SKM-1 treated with dmso at 0.1 percent for 144 hours (cell line): ENCODE measurements at regions not wholly inside any gene's neighbourhood (a gene's known extent, or its start where the extent isn't known, plus 50 kb on each side); places are given as distances from the start of the nearest gene placed in this dataset.

Experiments used
- DNase-seq: peaks from one replicate; lab custom pipeline; 2025; ENCODE audit not compliant: unreplicated experiment; lab: John Stamatoyannopoulos, UW

DNA sequence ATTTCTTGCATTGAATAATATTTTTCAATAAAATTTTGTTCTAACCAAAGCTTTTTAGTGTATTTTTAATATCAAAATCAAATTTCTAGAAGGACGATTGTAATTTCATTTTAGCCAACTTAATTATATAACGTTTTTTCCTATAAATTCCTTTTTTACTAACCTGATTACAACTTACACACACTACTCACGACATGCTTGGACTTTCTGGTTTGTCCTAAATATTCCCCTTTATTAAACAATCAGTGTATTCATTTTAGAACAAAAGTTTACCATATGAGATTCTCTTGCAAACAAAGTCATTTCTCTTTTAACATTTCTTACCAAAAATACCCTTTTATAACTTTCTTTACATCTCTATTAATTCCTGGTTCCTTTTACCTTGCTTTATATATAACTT, 173.7 kb downstream of the PWWP3B start:
- DNase-seq, result no peak

DNA sequence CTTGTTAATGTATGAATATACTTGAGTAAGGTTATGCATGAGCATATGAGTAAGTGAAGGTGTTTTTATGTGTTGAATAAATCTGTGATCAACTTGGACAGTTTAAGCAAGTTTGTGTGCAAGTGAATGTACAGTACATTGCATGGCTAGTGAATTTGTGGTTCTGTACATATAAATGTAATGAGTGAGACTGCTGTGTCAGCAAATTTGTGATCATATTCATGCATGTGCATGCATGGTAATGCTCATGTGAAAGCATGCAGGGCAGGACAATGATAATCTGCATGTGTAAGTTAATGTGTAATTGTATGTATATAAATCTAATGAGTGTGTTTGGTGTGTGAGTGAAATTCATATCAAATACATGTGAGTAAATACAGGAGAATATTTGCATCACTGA, 188.5 kb downstream of the PWWP3B start:
- no peak for DNase-seq

DNA sequence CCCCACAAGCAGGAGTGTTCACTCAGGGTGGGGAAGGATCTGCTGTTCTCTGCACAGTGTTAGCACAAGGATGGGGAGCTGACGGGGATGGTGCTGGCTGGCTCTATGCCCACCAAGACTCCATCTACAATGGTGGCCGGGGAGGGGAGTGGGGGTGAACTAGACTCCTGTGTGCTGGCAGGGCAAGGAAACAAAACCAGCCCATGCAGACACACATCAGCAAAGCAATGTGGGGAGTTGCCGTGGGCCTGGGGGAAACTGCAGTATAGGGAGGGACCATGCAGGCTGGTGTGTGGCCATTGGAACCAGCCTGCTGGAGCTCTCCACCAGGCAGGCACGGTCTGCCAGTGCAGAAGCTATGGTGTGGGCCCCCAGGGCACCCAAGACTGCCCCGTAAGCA, 195.1 kb downstream of the PWWP3B start:
- no peak for DNase-seq

GRCh38 chrX:106378616-106379015, 210.5 kb downstream of the PWWP3B start:
- DNase-seq, result no peak

DNA sequence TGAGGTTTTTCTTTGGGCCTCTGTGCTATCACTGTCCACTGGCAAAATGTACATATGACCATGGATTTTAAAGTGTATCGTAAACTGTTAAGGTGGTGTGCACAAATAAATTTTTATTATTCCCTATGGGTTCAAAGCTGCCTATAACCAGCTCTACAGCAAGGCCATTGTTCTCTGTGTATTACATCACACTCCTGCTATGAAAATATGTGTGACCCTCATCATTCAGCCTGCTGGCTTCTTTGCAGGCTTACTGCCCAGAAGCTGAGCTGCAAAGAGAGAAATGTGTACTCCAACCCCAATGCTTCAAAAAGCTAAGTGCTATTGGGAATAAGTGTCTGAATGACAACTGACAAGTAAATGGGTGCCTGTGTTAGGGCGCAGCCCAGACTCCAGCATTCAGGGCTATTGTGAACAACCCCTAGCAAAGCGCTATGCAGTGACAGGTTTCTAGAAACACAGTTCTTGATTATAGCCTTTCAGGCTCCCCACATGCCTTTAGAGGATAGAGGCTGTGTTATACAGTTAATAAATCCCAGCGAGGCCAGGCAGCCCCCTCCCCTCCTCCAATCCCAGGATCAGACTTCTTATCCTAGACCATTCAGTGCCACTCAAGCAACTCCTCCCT, 220.4 kb upstream of the RADX start:
- DNase-seq, result no peak

GRCh38 chrX:106392346-106392745, 219.4 kb upstream of the RADX start:
- no peak for DNase-seq

DNA sequence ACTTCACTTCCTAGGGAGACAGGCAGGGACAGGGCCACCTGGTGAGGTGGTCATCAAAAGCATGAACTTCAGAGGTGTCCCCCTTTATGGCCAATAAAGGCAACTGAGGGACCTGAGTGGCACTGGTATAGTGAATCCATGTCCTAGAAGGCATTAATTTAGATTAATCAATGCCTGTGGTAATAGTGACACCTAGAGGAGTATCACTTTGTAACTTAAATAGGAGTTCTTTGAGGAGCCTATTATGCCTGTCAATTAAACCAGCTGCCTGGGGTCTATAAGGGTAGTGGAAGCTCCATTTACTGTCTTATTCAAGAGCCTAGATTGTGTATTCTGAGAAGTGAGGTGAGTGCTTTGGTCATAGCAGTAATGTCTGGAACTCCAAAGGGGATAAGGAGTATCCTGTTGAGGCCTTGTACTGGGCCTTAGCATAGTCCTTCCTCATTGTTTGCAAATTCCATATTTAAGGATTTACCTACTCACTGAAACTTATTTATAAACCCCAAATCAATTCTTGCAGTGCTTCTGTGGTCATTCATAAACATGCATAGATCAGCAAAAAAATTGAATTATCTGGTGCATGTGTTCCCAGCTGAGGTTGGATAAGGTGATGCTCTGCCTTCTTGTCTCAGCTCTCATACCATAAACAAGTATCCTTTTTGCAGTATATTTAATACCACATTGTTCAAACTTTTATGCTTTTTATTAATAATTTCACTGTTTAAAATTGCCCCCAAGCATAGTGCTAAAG, 213.8 kb upstream of the RADX start:
- no peak for DNase-seq

- no peak for DNase-seq
These were observed 209.7 kb upstream of the RADX start for GRCh38 chrX:106401965-106402559.

DNA sequence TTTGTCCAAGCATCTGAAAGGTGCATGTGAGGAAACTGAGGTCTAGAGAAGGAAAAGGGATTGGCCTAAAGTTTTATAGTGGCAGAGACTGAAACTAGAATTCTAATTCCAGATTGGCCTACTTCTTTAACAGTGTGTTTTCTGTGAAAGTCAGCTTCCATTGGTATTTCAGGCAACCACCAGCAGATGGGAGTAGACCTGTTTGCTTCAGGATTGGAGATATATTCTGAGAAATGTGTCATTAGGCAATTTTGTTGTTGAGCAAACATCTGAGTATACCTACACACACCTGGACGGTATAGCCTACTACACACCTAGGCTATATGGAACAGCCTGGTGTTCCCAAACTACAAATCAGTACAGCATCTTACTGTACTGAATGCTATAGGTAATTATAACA, 207.3 kb upstream of the RADX start:
- no peak for DNase-seq

GRCh38 chrX:106415276-106415895, 196.4 kb upstream of the RADX start:
- DNase-seq, result no peak

GRCh38 chrX:106436691-106437090, 175.1 kb upstream of the RADX start:
- DNase-seq, result no peak

DNA sequence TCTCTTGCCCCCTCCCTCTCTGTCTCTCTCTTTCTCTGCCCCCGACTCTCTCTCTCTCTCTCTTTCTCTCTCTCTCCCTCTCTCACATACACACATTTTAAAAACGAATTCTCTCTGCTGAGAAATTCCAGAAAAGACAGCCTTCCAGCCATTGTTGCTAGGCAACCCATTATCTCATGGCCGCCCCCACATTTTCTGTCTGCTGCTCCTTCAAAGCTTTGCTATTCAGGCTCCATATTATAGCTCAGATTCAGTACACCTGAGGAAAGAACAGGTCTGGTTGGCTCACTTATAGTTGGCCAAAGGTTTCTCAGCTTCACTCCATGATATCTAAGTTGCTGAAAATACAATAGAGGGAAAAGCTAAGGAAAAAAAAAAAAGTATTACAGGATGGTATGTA, 174.4 kb upstream of the RADX start:
- DNase-seq, result no peak

DNA sequence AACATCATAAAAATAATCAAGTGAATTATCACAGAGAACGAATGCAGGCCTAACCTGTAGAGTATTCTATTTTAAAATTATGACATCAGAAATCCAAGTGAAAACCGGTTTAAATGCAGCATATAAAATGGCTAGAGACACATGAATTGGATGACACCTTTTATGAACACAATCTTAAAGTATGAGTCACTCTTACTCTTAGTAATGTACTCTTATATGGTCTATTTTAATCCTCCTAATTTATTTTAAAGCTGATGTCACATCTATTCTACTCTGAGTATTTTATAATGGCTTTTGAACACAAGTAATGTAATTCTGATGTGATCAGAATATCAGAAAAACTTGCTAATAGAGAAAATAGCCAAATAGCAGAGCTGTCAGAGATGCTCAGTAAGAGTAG, 161.4 kb upstream of the RADX start:
- DNase-seq, result no peak

DNA sequence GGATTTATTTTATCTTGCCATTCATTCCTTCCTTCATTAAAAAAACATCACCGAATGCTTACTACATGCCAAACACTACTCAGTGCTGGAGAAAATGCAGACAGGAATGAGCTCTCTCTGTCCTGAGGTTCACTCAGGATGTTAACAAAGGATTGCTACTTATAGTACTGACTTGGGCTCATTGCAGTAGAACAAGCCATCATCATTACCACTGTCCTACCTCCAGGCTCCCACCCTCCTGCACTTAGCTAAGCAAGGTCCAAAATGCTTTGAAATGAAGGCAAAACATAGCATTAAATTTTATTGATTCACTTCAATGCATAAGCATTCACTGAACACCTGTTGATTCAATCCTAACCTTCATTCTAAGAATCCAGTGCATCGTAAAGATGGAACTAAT, 159.8 kb upstream of the RADX start:
- DNase-seq, result no peak

- no peak for DNase-seq
These were observed 156.8 kb upstream of the RADX start for GRCh38 chrX:106454991-106455390.

DNA sequence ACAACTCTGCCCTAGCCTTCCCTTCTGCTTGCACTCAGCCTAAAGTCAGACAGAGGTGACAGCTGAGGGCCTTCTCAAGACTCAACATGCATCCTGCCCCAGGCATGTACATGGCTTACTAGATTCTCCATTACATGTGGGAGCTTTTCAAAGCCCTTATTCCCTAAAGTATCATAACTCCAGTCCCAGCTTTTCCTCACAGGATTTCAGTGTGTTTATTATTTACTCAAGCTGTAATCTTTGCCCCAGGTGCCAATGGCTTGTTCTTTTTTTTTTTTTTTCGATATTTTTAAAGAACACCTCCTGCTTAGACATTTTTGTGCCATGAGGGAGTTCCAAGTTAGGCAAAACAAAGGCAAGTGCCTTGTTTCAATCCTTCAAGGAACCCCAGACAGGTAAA, 154.0 kb upstream of the RADX start:
- no peak for DNase-seq

DNA sequence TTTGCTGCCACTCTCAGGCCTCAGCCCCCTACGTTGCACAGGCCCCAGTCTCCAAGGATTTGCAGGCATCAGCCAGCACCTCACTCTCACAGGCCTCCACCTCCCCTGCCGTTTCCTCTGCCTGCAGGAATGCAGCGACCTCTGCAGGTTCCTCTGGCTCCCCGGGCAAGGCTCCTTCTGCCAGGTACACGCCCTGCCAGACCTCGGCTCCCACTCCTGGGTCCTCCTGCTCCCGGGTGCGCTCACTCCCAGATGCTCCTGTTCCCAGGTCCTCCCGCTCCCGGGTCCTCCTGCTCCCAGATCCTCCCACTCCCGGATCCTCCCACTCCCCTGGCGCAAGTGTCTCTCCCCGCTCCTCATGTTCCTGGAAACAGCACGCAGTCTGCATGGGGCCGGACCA, 144.4 kb upstream of the RADX start:
- no peak for DNase-seq

DNA sequence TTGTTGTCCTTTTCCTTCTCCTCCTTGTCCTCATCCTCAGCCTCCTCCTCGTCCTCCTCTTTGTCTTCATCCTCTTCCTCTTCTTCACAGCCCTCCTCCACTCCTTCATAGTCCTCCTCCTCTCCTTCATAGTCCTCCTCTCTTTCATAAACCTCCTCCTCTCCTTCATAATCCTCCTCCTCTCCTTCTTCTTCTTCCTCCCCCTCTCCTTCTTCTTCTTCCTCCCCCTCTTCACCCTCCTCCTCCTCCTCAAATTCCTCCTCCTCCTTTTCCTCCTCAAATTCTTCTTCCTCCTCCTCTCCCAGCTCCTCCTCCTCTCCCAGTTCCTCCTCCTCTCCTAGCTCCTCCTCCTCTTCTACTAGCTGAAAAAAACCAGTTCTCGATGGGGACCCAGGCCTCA, 143.8 kb upstream of the RADX start:
- no peak for DNase-seq

DNA sequence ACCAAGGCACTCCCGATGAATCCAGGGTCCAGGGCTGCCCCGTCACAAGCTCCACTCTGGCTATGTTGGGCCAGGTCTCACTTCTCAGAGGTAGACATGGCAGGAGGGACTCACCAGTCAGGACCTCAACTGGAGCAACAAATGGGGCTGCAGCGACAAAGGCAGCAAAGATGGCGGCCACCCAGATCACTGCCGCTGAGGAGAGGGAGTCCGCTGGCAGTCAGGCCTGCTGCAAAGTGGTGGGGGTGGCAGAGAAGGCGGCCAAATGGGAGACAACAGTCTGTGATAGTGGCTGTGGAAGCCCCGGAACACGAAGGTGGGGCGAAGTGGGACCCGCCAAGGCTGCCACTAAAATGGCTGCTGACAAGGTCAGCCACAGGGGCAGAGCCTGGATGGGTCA, 143.3 kb upstream of the RADX start:
- no peak for DNase-seq

DNA sequence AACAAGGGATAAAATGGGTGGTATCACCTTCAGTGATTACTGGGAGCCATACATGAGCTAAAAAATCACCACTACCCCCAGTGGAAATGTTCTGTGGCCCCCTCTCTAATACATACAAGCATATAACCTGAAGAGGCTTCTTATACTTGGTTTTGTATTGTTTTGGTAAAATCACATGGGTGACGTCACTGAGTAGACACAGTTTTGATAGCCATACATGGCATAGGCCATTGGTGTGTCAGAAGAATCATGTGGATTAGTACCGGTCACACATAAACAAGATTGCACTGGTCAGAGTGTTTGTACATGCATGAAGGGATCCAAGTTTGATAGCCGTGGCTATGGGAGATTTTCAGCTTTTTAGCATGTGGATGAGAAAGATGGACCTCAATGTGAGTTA, 131.9 kb upstream of the RADX start:
- no peak for DNase-seq

DNA sequence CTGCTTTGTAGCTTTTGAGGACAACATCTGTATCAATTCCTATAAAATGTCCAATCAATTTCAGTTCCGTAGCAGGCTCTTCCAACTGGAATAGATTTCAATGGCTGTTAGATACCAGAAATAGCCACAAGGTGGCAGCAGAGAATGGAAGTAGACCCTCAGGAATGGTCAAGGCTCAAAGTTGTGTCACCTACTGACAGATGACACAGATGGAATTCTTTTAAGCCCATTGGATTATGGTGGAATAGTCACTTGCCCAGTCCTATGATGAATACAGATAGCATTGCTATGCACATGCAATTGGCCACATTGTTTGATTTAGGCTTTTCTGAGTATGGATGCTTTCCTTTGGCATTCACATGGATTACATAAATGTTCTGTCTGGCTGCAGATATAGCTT, 130.4 kb upstream of the RADX start:
- no peak for DNase-seq

- no peak for DNase-seq
These were observed 127.5 kb upstream of the RADX start for GRCh38 chrX:106484233-106484632.
